Gastroesophageal sphincter (tissue), 3 donors: ENCODE measurements at regions not wholly inside any gene's neighbourhood (a gene's known extent, or its start where the extent isn't known, plus 50 kb on each side); places are given as distances from the start of the nearest gene placed in this dataset.

ENCODE experiments used
- EP300 ChIP-seq: sonication (generic); formaldehyde crosslinking; IDR thresholded peaks from one replicate; pipeline ENCODE4 v1.6.1; 2017; ENCODE audit warnings: antibody characterized with exemption, mild to moderate bottlenecking
- POLR2A ChIP-seq, 2 donors: fragments of 450-650 bp; IDR thresholded peaks; one replicate each; pipeline ENCODE4 v1.6.1; 2017; ENCODE audit warnings: antibody characterized with exemption in 2 of 2, mild to moderate bottlenecking in 2 of 2, moderate library complexity in 1 of 2
- POLR2AphosphoS5 ChIP-seq: sonication (generic); formaldehyde crosslinking; IDR thresholded peaks from one replicate; pipeline ENCODE4 v1.6.1; 2017; ENCODE audit warnings: antibody characterized with exemption
- TF ChIP-seq, protein P1 (sequence below), 4 experiments: fragments of 200-600 bp in 2 of 4; fragments of 450-650 bp in 2 of 4; sonication (generic) in 1 of 4; IDR thresholded peaks; one replicate each; pipeline ENCODE4 v1.5.1; 2017 to 2019; ENCODE audit warnings: antibody characterized with exemption in 4 of 4, mild to moderate bottlenecking in 2 of 4, moderate library complexity in 2 of 4

- TF ChIP-seq, protein P1, sequence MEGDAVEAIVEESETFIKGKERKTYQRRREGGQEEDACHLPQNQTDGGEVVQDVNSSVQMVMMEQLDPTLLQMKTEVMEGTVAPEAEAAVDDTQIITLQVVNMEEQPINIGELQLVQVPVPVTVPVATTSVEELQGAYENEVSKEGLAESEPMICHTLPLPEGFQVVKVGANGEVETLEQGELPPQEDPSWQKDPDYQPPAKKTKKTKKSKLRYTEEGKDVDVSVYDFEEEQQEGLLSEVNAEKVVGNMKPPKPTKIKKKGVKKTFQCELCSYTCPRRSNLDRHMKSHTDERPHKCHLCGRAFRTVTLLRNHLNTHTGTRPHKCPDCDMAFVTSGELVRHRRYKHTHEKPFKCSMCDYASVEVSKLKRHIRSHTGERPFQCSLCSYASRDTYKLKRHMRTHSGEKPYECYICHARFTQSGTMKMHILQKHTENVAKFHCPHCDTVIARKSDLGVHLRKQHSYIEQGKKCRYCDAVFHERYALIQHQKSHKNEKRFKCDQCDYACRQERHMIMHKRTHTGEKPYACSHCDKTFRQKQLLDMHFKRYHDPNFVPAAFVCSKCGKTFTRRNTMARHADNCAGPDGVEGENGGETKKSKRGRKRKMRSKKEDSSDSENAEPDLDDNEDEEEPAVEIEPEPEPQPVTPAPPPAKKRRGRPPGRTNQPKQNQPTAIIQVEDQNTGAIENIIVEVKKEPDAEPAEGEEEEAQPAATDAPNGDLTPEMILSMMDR (IDR thresholded peaks at IDR 0.05) = no peak
- no peak for TF ChIP-seq POLR2A (IDR thresholded peaks at IDR 0.05)
- TF ChIP-seq EP300 = no peak
- no peak for TF ChIP-seq POLR2AphosphoS5
Observed at GRCh38 chr16:86775511-86775921, 197.2 kb downstream of the FOXL1 start.
